Stimulated activated naive CD8-positive, alpha-beta T cell treated with anti-CD3 and anti-CD28 coated beads, Interleukin-15, amount 100 ng/mL, for 72 hours (primary cell): ENCODE measurements at regions not wholly inside any gene's neighbourhood (a gene's known extent, or its start where the extent isn't known, plus 50 kb on each side); places are given as distances from the start of the nearest gene placed in this dataset.

Experiments
- ATAC-seq: fragments of 150-1000 bp; cut with Tn5 transposase; 2 replicates; pipeline ENCODE4 v1.10.0; 2021; ENCODE audit warnings: mild to moderate bottlenecking, moderate library complexity
- DNase-seq, 2 donors: peaks; one replicate each; pipeline ENCODE4 v3.0.0; 2021 to 2022
- H3K27ac Mint-ChIP-seq, 2 donors: one replicate each; pipeline ENCODE4 v1.8.0; 2022; ENCODE audit warnings: mild to moderate bottlenecking in 2 of 2, mixed read lengths in 2 of 2, moderate library complexity in 2 of 2
- H3K27me3 Mint-ChIP-seq: one replicate; pipeline ENCODE4 v1.8.0; 2022; ENCODE audit warnings: mixed read lengths
- H3K4me1 Mint-ChIP-seq: one replicate; pipeline ENCODE4 v1.8.0; 2022; ENCODE audit warnings: mild to moderate bottlenecking, mixed read lengths
- H3K4me3 Mint-ChIP-seq, 2 donors: one replicate each; pipeline ENCODE4 v1.8.0; 2022; ENCODE audit warnings: mild to moderate bottlenecking in 2 of 2, mixed read lengths in 2 of 2, moderate library complexity in 1 of 2
- H3K9me3 Mint-ChIP-seq, 2 donors: one replicate each; pipeline ENCODE4 v1.8.0; 2022; ENCODE audit warnings: mixed read lengths in 2 of 2

- H3K9me3 Mint-ChIP-seq = peaks cover 0 to 6% of the 10 kb centered on the region in 2 donors
- no peaks in the 10 kb centered on the region for H3K27me3 Mint-ChIP-seq
- no peak for DNase-seq
- H3K4me1 Mint-ChIP-seq = no peaks in the 10 kb centered on the region
- no peak for ATAC-seq
- H3K4me3 Mint-ChIP-seq = no peak overlapping the region
- no peak overlapping the region for H3K27ac Mint-ChIP-seq
These were observed 196.6 kb upstream of the PLPP4 start for GRCh38 chr10:120260456-120260855.

- no peak overlapping the region for H3K4me3 Mint-ChIP-seq
- no peaks in the 10 kb centered on the region for H3K9me3 Mint-ChIP-seq
- no peak for ATAC-seq
- H3K27ac Mint-ChIP-seq = no peak overlapping the region
- DNase-seq = no peak
- no peaks in the 10 kb centered on the region for H3K27me3 Mint-ChIP-seq
- H3K4me1 Mint-ChIP-seq = no peaks in the 10 kb centered on the region
These were observed 194.0 kb upstream of the PLPP4 start for GRCh38 chr10:120262857-120263547.

- Mint-ChIP-seq H3K27me3 (no peaks in the 10 kb centered on the region), H3K4me3 (no peak overlapping the region), H3K9me3 (no peaks in the 10 kb centered on the region), H3K4me1 (no peaks in the 10 kb centered on the region), H3K27ac (no peak overlapping the region)
- no peak for DNase-seq
- ATAC-seq = no peak
These were observed 191.0 kb upstream of the PLPP4 start for GRCh38 chr10:120266022-120266421.

- ATAC-seq = no peak
These were observed 186.1 kb upstream of the PLPP4 start for GRCh38 chr10:120270906-120271305.

GRCh38 chr10:120271696-120272095 lies 185.3 kb upstream of the PLPP4 start:
- H3K27me3 Mint-ChIP-seq = no peaks in the 10 kb centered on the region
- DNase-seq (no peak), ATAC-seq (no peak)
- H3K4me3 Mint-ChIP-seq = no peak overlapping the region
- no peaks in the 10 kb centered on the region for H3K9me3 Mint-ChIP-seq
- no peaks in the 10 kb centered on the region for H3K4me1 Mint-ChIP-seq
- H3K27ac Mint-ChIP-seq = no peak overlapping the region

More at GRCh38 chr10:120270906-120271305, 186.1 kb upstream of the PLPP4 start:
- Mint-ChIP-seq H3K9me3 (no peaks in the 10 kb centered on the region), H3K27ac (no peak overlapping the region), H3K4me1 (no peaks in the 10 kb centered on the region), H3K27me3 (no peaks in the 10 kb centered on the region), H3K4me3 (no peak overlapping the region)
- DNase-seq = no peak

GRCh38 chr10:120272350-120272749 lies 184.7 kb upstream of the PLPP4 start:
- Mint-ChIP-seq H3K4me1 (no peaks in the 10 kb centered on the region), H3K27me3 (no peaks in the 10 kb centered on the region), H3K27ac (no peak overlapping the region), H3K4me3 (no peak overlapping the region), H3K9me3 (no peaks in the 10 kb centered on the region)
- no peak for ATAC-seq
- DNase-seq = no peak

- H3K4me1 Mint-ChIP-seq = no peaks in the 10 kb centered on the region
- DNase-seq (no peak), ATAC-seq (no peak)
- no peaks in the 10 kb centered on the region for H3K27me3 Mint-ChIP-seq
- no peak overlapping the region for H3K27ac Mint-ChIP-seq
- no peak overlapping the region for H3K4me3 Mint-ChIP-seq
- H3K9me3 Mint-ChIP-seq = no peaks in the 10 kb centered on the region
These were observed 179.0 kb upstream of the PLPP4 start for GRCh38 chr10:120278069-120278468.

- Mint-ChIP-seq H3K9me3 (no peaks in the 10 kb centered on the region), H3K27me3 (no peaks in the 10 kb centered on the region), H3K4me3 (no peak overlapping the region), H3K4me1 (no peaks in the 10 kb centered on the region), H3K27ac (no peak overlapping the region)
- ATAC-seq (no peak), DNase-seq (no peak)
These were observed 177.8 kb upstream of the PLPP4 start for GRCh38 chr10:120279196-120279595.

- Mint-ChIP-seq H3K9me3 (no peaks in the 10 kb centered on the region), H3K4me3 (no peak overlapping the region), H3K4me1 (no peaks in the 10 kb centered on the region), H3K27me3 (no peaks in the 10 kb centered on the region), H3K27ac (peak overlapping the region in 1 of 2 donors; percentile 16)
- no peak for DNase-seq
- ATAC-seq = no peak
These were observed 174.6 kb upstream of the PLPP4 start for GRCh38 chr10:120282421-120282820.

- ATAC-seq = no peak
These were observed 174.1 kb upstream of the PLPP4 start for GRCh38 chr10:120282846-120283492.

GRCh38 chr10:120285408-120285807 lies 171.6 kb upstream of the PLPP4 start:
- Mint-ChIP-seq H3K4me1 (no peaks in the 10 kb centered on the region), H3K27me3 (peaks cover 5% of the 10 kb centered on the region), H3K27ac (no peak overlapping the region), H3K4me3 (no peak overlapping the region), H3K9me3 (no peaks in the 10 kb centered on the region)
- DNase-seq = no peak
- ATAC-seq = no peak

More at GRCh38 chr10:120282846-120283492, 174.1 kb upstream of the PLPP4 start:
- H3K4me3 Mint-ChIP-seq = no peak overlapping the region
- H3K4me1 Mint-ChIP-seq = no peaks in the 10 kb centered on the region
- no peaks in the 10 kb centered on the region for H3K27me3 Mint-ChIP-seq
- H3K27ac Mint-ChIP-seq = no peak overlapping the region
- no peak for DNase-seq
- no peaks in the 10 kb centered on the region for H3K9me3 Mint-ChIP-seq

GRCh38 chr10:120286280-120286679 lies 170.7 kb upstream of the PLPP4 start:
- Mint-ChIP-seq H3K27ac (no peak overlapping the region), H3K4me3 (no peak overlapping the region)
- DNase-seq = no peak

GRCh38 chr10:120300513-120300912 lies 156.5 kb upstream of the PLPP4 start:
- H3K27ac Mint-ChIP-seq = no peak overlapping the region
- no peak for ATAC-seq
- peaks cover 41% of the 10 kb centered on the region for H3K27me3 Mint-ChIP-seq
- no peak overlapping the region for H3K4me3 Mint-ChIP-seq
- DNase-seq = no peak
- H3K9me3 Mint-ChIP-seq = no peaks in the 10 kb centered on the region
- H3K4me1 Mint-ChIP-seq = no peaks in the 10 kb centered on the region

More at GRCh38 chr10:120286280-120286679, 170.7 kb upstream of the PLPP4 start:
- peaks cover 9% of the 10 kb centered on the region for H3K27me3 Mint-ChIP-seq
- H3K4me1 Mint-ChIP-seq = no peaks in the 10 kb centered on the region
- no peaks in the 10 kb centered on the region for H3K9me3 Mint-ChIP-seq
- peak; percentile 38 for ATAC-seq

- H3K9me3 Mint-ChIP-seq = no peaks in the 10 kb centered on the region
- DNase-seq (no peak), ATAC-seq (no peak)
- H3K27me3 Mint-ChIP-seq = peaks cover 19% of the 10 kb centered on the region
- no peak overlapping the region for H3K4me3 Mint-ChIP-seq
- H3K4me1 Mint-ChIP-seq = no peaks in the 10 kb centered on the region
- no peak overlapping the region for H3K27ac Mint-ChIP-seq
These were observed 148.4 kb upstream of the PLPP4 start for GRCh38 chr10:120308589-120308988.

- Mint-ChIP-seq H3K27me3 (peaks cover 13% of the 10 kb centered on the region), H3K27ac (no peak overlapping the region), H3K9me3 (no peaks in the 10 kb centered on the region), H3K4me1 (no peaks in the 10 kb centered on the region), H3K4me3 (no peak overlapping the region)
- ATAC-seq (no peak), DNase-seq (no peak)
These were observed 143.3 kb upstream of the PLPP4 start for GRCh38 chr10:120313715-120314114.

- H3K27ac Mint-ChIP-seq = no peak overlapping the region
- ATAC-seq (no peak), DNase-seq (no peak)
- no peaks in the 10 kb centered on the region for H3K4me1 Mint-ChIP-seq
- no peak overlapping the region for H3K4me3 Mint-ChIP-seq
- H3K9me3 Mint-ChIP-seq = no peaks in the 10 kb centered on the region
- peaks cover 16% of the 10 kb centered on the region for H3K27me3 Mint-ChIP-seq
These were observed 142.6 kb upstream of the PLPP4 start for GRCh38 chr10:120314442-120314841.
